ENCODE measurements at regions not wholly inside any gene's neighbourhood (a gene's known extent, or its start where the extent isn't known, plus 50 kb on each side); places are given as distances from the start of the nearest gene placed in this dataset.

- Histone ChIP-seq H3K9ac (ENCODE audit: low read length in 3 of 3) (no peak overlapping the region), H3K27ac (ENCODE audit: low read depth in 2 of 2, low read length in 2 of 2) (no peak overlapping the region), H3K27me3 (ENCODE audit: control insufficient read depth, insufficient read depth, low read length) (no peaks in the 10 kb centered on the region), H3K9me3 (ENCODE audit: control insufficient read depth in 2 of 3, insufficient read depth in 1 of 3, low read length in 3 of 3) (no peaks in the 10 kb centered on the region), H3K36me3 (ENCODE audit: control insufficient read depth in 2 of 3, insufficient read depth in 3 of 3, low read length in 3 of 3) (no peaks in the 10 kb centered on the region), H3K4me1 (ENCODE audit: control insufficient read depth in 2 of 3, insufficient read depth in 2 of 3, low read depth in 1 of 3, low read length in 3 of 3) (no peaks in the 10 kb centered on the region), H3K4me3 (ENCODE audit: low read length in 3 of 3) (no peak overlapping the region)
- FAIRE-seq (no peak), DNase-seq (no peak)
- TF ChIP-seq, protein P1, sequence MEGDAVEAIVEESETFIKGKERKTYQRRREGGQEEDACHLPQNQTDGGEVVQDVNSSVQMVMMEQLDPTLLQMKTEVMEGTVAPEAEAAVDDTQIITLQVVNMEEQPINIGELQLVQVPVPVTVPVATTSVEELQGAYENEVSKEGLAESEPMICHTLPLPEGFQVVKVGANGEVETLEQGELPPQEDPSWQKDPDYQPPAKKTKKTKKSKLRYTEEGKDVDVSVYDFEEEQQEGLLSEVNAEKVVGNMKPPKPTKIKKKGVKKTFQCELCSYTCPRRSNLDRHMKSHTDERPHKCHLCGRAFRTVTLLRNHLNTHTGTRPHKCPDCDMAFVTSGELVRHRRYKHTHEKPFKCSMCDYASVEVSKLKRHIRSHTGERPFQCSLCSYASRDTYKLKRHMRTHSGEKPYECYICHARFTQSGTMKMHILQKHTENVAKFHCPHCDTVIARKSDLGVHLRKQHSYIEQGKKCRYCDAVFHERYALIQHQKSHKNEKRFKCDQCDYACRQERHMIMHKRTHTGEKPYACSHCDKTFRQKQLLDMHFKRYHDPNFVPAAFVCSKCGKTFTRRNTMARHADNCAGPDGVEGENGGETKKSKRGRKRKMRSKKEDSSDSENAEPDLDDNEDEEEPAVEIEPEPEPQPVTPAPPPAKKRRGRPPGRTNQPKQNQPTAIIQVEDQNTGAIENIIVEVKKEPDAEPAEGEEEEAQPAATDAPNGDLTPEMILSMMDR (IDR thresholded peaks at IDR 0.05; ENCODE audit: borderline replicate concordance, extremely low read depth, insufficient read depth) = no peak
- intact Hi-C loops (cut with DNase I) = no loop called here
Observed at GRCh38 chr7:113730309-113730955, 188.4 kb downstream of the PPP1R3A start.

- TF ChIP-seq, protein P1 (IDR thresholded peaks at IDR 0.05; ENCODE audit: borderline replicate concordance, extremely low read depth, insufficient read depth) = no peak
- no peak for DNase-seq
- FAIRE-seq = no peak
- H3K27ac ChIP-seq (ENCODE audit: low read depth in 2 of 2, low read length in 2 of 2) = no peak overlapping the region
- H3K9me3 ChIP-seq (ENCODE audit: control insufficient read depth in 2 of 3, insufficient read depth in 1 of 3, low read length in 3 of 3) = no peaks in the 10 kb centered on the region
- no peaks in the 10 kb centered on the region for H3K27me3 ChIP-seq (ENCODE audit: control insufficient read depth, insufficient read depth, low read length)
- no peaks in the 10 kb centered on the region for H3K36me3 ChIP-seq (ENCODE audit: control insufficient read depth in 2 of 3, insufficient read depth in 3 of 3, low read length in 3 of 3)
- H3K4me3 ChIP-seq (ENCODE audit: low read length in 3 of 3) = no peak overlapping the region
- no peaks in the 10 kb centered on the region for H3K4me1 ChIP-seq (ENCODE audit: control insufficient read depth in 2 of 3, insufficient read depth in 2 of 3, low read depth in 1 of 3, low read length in 3 of 3)
- H3K9ac ChIP-seq (ENCODE audit: low read length in 3 of 3) = no peak overlapping the region
- intact Hi-C loops (cut with DNase I) = no loop called here
Observed at GRCh38 chr7:113727486-113727885, 191.3 kb downstream of the PPP1R3A start.

- Histone ChIP-seq H3K9me3 (ENCODE audit: control insufficient read depth in 2 of 3, insufficient read depth in 1 of 3, low read length in 3 of 3) (no peaks in the 10 kb centered on the region), H3K27ac (ENCODE audit: low read depth in 2 of 2, low read length in 2 of 2) (no peak overlapping the region), H3K27me3 (ENCODE audit: control insufficient read depth, insufficient read depth, low read length) (no peaks in the 10 kb centered on the region), H3K4me1 (ENCODE audit: control insufficient read depth in 2 of 3, insufficient read depth in 2 of 3, low read depth in 1 of 3, low read length in 3 of 3) (no peaks in the 10 kb centered on the region), H3K4me3 (ENCODE audit: low read length in 3 of 3) (no peak overlapping the region), H3K36me3 (ENCODE audit: control insufficient read depth in 2 of 3, insufficient read depth in 3 of 3, low read length in 3 of 3) (no peaks in the 10 kb centered on the region), H3K9ac (ENCODE audit: low read length in 3 of 3) (no peak overlapping the region)
- DNase-seq (no peak), FAIRE-seq (no peak)
- TF ChIP-seq, protein P1 (IDR thresholded peaks at IDR 0.05; ENCODE audit: borderline replicate concordance, extremely low read depth, insufficient read depth) = no peak
- intact Hi-C loops (cut with DNase I) = no loop called here
Observed at GRCh38 chr7:113722006-113722405, 196.8 kb downstream of the PPP1R3A start.

DNA sequence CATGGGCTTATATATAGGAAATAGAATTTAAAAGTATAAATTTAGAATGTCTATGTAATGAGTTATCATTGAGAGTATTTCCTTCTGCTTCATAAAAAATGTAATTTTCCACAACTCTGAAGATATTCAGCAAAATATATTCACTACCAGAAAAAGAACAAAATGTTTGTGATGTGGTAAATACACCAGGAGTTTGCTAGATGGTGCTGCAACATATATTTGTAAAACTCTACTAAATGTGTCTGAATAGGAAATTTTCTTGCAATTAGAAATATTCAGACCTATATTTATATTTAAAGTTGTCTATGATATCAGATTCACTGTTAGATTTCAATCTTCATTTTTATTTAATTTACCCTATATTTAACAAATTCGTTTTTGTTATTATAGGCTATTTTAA is 201.1 kb downstream of the PPP1R3A start:
- TF ChIP-seq, protein P1 (IDR thresholded peaks at IDR 0.05; ENCODE audit: borderline replicate concordance, extremely low read depth, insufficient read depth) = no peak
- Histone ChIP-seq H3K9ac (ENCODE audit: low read length in 3 of 3) (no peak overlapping the region), H3K9me3 (ENCODE audit: control insufficient read depth in 2 of 3, insufficient read depth in 1 of 3, low read length in 3 of 3) (no peaks in the 10 kb centered on the region), H3K4me3 (ENCODE audit: low read length in 3 of 3) (no peak overlapping the region), H3K27ac (ENCODE audit: low read depth in 2 of 2, low read length in 2 of 2) (no peak overlapping the region), H3K36me3 (ENCODE audit: control insufficient read depth in 2 of 3, insufficient read depth in 3 of 3, low read length in 3 of 3) (no peaks in the 10 kb centered on the region), H3K4me1 (ENCODE audit: control insufficient read depth in 2 of 3, insufficient read depth in 2 of 3, low read depth in 1 of 3, low read length in 3 of 3) (no peaks in the 10 kb centered on the region), H3K27me3 (ENCODE audit: control insufficient read depth, insufficient read depth, low read length) (no peaks in the 10 kb centered on the region)
- intact Hi-C loops (cut with DNase I) = no loop called here
- FAIRE-seq = no peak
- DNase-seq = no peak

Measured in kidney (tissue), 13 donors.